ENCODE measurements at regions not wholly inside any gene's neighbourhood (a gene's known extent, or its start where the extent isn't known, plus 50 kb on each side); places are given as distances from the start of the nearest gene placed in this dataset.
"Not testable (repeated sequence)": the region's sequence is repeated elsewhere in the genome, so short reads cannot be mapped to it uniquely, and the experiment has no call there.

DNA sequence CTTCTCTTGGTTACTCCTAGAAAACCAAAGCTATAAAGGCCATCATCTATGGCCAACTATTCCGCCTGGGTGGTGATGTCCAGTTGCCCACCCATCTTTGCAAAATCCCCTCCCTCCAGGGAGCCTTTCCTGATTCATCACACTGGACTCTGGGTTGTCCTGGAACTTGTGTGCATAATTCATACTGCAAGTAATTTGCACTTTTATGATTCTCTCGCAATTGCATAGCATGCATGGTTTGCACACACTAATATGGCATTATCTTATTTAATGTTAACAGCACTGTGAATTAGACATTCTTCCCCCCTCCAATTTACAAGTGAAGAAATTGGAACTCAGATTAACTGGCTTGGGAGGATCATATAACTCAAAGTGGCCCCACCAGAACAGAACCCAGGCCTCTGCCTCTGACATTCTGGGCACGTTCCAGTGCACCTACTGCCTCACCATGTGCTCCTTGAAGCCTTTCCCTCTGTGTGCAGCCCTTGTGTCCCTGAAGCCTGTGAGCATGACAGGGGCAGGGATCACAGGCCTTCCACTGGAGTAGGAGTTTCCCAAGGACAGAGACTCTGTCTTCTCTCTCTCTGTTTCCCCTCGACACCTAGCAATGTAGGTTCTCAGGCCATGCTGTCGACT is 98.9 kb upstream of the IPO9 start:
- Histone ChIP-seq H3K27ac (ENCODE audit: low read depth in 2 of 2, low read length in 2 of 2) (no peak overlapping the region), H3K4me3 (ENCODE audit: low read length in 2 of 2) (no peak overlapping the region), H3K4me1 (ENCODE audit: control insufficient read depth in 2 of 2, insufficient read depth in 2 of 2, low read length in 2 of 2) (peaks cover 0 to 2% of the 10 kb centered on the region in 2 donors), H3K27me3 (ENCODE audit: control insufficient read depth in 2 of 2, insufficient read depth in 2 of 2, low read length in 2 of 2) (no peaks in the 10 kb centered on the region), H3K9ac (ENCODE audit: low read depth in 1 of 2, low read length in 2 of 2) (no peak overlapping the region), H3K9me3 (ENCODE audit: control insufficient read depth in 2 of 2, low read length in 2 of 2) (no peaks in the 10 kb centered on the region), H3K36me3 (ENCODE audit: control insufficient read depth in 2 of 2, insufficient read depth in 2 of 2, low read length in 2 of 2) (no peaks in the 10 kb centered on the region)

DNA sequence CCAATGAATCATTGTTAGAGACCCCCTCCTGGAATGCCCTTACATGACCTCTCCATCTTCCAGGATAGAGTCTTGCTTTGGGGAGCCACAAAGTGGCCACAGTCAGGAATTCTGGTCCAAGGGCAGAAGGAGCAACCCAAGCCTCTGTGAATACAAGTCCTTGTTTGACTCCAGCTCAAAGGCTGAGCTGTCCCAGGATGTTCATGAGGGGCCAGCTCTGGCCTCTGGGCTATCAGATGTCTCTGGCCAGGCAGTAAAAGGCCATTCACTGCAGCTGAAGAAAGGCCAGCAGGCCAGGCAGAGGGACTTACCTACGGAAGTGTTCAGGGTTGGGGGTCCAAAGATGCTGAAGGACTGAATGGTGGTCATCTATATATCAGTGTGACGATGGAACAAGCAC is 98.3 kb upstream of the IPO9 start:
- Histone ChIP-seq H3K9ac (ENCODE audit: low read depth in 1 of 2, low read length in 2 of 2) (no peak overlapping the region), H3K36me3 (ENCODE audit: control insufficient read depth in 2 of 2, insufficient read depth in 2 of 2, low read length in 2 of 2) (no peaks in the 10 kb centered on the region), H3K27ac (ENCODE audit: low read depth in 2 of 2, low read length in 2 of 2) (no peak overlapping the region), H3K27me3 (ENCODE audit: control insufficient read depth in 2 of 2, insufficient read depth in 2 of 2, low read length in 2 of 2) (no peaks in the 10 kb centered on the region), H3K4me3 (ENCODE audit: low read length in 2 of 2) (no peak overlapping the region), H3K9me3 (ENCODE audit: control insufficient read depth in 2 of 2, low read length in 2 of 2) (no peaks in the 10 kb centered on the region), H3K4me1 (ENCODE audit: control insufficient read depth in 2 of 2, insufficient read depth in 2 of 2, low read length in 2 of 2) (no peaks in the 10 kb centered on the region)

DNA sequence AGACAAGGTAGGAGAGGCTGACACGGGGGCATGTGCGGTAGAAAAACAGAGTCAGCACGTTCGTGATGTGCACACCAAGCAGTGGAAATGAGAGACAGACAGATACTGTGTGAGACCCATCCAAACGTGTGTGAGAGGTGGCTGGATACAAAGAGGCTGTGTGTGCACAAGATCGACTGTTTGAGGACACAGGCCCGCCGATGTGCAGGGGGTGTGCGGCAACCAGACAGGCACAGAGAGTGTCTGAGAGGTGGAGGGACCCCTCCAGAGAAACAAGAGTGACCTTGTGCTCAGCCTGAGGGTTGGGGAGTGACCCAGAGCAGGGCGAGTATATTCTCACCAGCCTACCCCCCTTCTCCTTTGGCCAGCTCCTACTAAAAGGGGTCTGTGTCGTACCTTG is 97.8 kb upstream of the IPO9 start:
- no peaks in the 10 kb centered on the region for H3K9me3 ChIP-seq (ENCODE audit: control insufficient read depth in 2 of 2, low read length in 2 of 2)
- H3K27me3 ChIP-seq (ENCODE audit: control insufficient read depth in 2 of 2, insufficient read depth in 2 of 2, low read length in 2 of 2) = no peaks in the 10 kb centered on the region
- H3K9ac ChIP-seq (ENCODE audit: low read depth in 1 of 2, low read length in 2 of 2) = no peak overlapping the region
- no peak overlapping the region for H3K27ac ChIP-seq (ENCODE audit: low read depth in 2 of 2, low read length in 2 of 2)
- H3K36me3 ChIP-seq (ENCODE audit: control insufficient read depth in 2 of 2, insufficient read depth in 2 of 2, low read length in 2 of 2) = no peaks in the 10 kb centered on the region
- H3K4me1 ChIP-seq (ENCODE audit: control insufficient read depth in 2 of 2, insufficient read depth in 2 of 2, low read length in 2 of 2) = no peaks in the 10 kb centered on the region
- H3K4me3 ChIP-seq (ENCODE audit: low read length in 2 of 2) = no peak overlapping the region

DNA sequence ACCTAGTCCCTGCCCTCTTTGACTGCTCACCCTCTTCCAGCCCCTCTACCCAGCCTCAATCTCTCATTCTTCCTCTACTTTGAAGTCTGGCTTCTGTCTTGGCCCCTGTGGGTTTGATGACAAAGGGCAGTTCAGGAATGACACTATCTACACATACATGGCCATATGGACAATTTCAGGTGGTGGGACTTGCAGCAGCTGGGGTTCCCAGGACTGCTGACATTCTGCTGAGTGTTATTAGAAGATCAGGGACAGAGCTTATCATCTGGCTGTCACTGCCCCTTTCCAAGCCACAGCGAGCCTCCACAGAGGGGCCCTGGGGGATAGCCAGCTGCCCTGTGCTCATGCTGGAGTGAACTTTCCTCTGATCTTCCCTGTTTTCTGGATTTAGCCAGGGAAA is 97.4 kb upstream of the IPO9 start:
- no peaks in the 10 kb centered on the region for H3K27me3 ChIP-seq (ENCODE audit: control insufficient read depth in 2 of 2, insufficient read depth in 2 of 2, low read length in 2 of 2)
- no peaks in the 10 kb centered on the region for H3K9me3 ChIP-seq (ENCODE audit: control insufficient read depth in 2 of 2, low read length in 2 of 2)
- no peak overlapping the region for H3K27ac ChIP-seq (ENCODE audit: low read depth in 2 of 2, low read length in 2 of 2)
- no peak overlapping the region for H3K9ac ChIP-seq (ENCODE audit: low read depth in 1 of 2, low read length in 2 of 2)
- no peak overlapping the region for H3K4me3 ChIP-seq (ENCODE audit: low read length in 2 of 2)
- no peaks in the 10 kb centered on the region for H3K36me3 ChIP-seq (ENCODE audit: control insufficient read depth in 2 of 2, insufficient read depth in 2 of 2, low read length in 2 of 2)
- peaks cover 0 to 4% of the 10 kb centered on the region in 2 donors for H3K4me1 ChIP-seq (ENCODE audit: control insufficient read depth in 2 of 2, insufficient read depth in 2 of 2, low read length in 2 of 2)

DNA sequence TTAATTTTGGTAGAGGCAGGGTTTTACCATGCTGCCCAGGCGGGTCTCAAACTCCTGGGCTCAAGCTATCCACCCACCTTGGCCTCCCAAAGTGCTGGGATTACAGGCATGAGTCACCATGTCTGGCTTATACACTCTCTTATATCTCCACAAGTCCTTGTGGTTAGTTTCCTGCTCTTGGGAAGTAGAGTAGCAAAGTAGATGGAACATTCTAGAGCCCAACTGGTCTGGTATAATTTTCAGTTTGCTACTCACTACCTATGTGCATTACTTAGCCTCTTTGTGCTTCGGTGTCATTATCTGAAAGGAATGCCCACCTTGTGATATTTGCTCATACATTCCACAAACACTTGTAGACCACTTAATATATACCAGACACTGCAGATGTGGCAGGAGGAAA is 96.6 kb upstream of the IPO9 start:
- Histone ChIP-seq H3K9me3 (ENCODE audit: control insufficient read depth in 2 of 2, low read length in 2 of 2) (no peaks in the 10 kb centered on the region), H3K27me3 (ENCODE audit: control insufficient read depth in 2 of 2, insufficient read depth in 2 of 2, low read length in 2 of 2) (no peaks in the 10 kb centered on the region), H3K36me3 (ENCODE audit: control insufficient read depth in 2 of 2, insufficient read depth in 2 of 2, low read length in 2 of 2) (no peaks in the 10 kb centered on the region), H3K27ac (ENCODE audit: low read depth in 2 of 2, low read length in 2 of 2) (no peak overlapping the region), H3K4me3 (ENCODE audit: low read length in 2 of 2) (no peak overlapping the region), H3K9ac (ENCODE audit: low read depth in 1 of 2, low read length in 2 of 2) (no peak overlapping the region), H3K4me1 (ENCODE audit: control insufficient read depth in 2 of 2, insufficient read depth in 2 of 2, low read length in 2 of 2) (peaks cover 7 to 9% of the 10 kb centered on the region in 2 donors)

DNA sequence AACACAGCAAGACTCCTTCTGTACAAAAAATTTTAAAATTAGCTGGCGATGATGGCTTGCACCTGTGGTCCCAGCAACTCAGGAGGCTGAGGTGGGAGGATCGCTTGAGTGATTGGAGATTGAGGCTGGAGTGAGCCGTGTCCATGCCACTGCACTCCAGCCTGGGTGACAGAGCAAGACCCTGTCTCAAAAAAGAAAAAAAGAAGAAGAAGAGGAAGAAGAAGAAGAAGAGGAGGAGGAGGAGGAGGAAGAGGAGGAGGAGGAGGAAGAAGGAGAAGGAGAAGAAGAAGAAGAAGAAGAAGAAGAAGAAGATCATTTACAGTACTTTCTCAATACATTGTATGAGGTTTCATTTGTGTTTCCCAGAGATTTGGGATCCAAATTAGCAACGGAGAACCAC is 94.7 kb upstream of the IPO9 start:
- not testable (repeated sequence) for H3K9me3 ChIP-seq (ENCODE audit: control insufficient read depth in 2 of 2, low read length in 2 of 2); H3K36me3 ChIP-seq (ENCODE audit: control insufficient read depth in 2 of 2, insufficient read depth in 2 of 2, low read length in 2 of 2); H3K27ac ChIP-seq (ENCODE audit: low read depth in 2 of 2, low read length in 2 of 2); H3K27me3 ChIP-seq (ENCODE audit: control insufficient read depth in 2 of 2, insufficient read depth in 2 of 2, low read length in 2 of 2); H3K4me3 ChIP-seq (ENCODE audit: low read length in 2 of 2); H3K9ac ChIP-seq (ENCODE audit: low read depth in 1 of 2, low read length in 2 of 2)
- peaks cover 14 to 21% of the 10 kb centered on the region in 2 donors for H3K4me1 ChIP-seq (ENCODE audit: control insufficient read depth in 2 of 2, insufficient read depth in 2 of 2, low read length in 2 of 2)

DNA sequence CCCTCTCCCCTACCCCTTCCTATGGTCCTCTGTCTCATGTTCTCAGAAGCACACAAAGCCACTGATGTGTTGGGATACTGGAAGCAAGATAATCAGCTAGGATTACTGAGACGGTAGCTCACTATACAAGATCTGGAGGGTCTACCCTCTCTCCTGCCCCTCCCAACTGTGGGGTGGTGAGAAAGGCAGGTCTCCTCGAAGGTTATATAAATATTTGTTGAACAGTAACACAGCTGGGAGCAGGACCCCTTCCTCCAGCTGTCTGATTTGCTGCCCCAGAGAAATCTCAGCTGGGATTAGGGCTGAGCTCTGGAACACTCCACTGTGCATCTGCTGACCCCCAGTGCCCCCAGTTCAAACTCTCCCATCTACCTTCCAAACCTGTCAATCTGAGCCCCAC is 94.2 kb upstream of the IPO9 start:
- Histone ChIP-seq H3K4me1 (ENCODE audit: control insufficient read depth in 2 of 2, insufficient read depth in 2 of 2, low read length in 2 of 2) (peaks cover 14 to 24% of the 10 kb centered on the region in 2 donors), H3K27me3 (ENCODE audit: control insufficient read depth in 2 of 2, insufficient read depth in 2 of 2, low read length in 2 of 2) (no peaks in the 10 kb centered on the region), H3K4me3 (ENCODE audit: low read length in 2 of 2) (no peak overlapping the region), H3K9ac (ENCODE audit: low read depth in 1 of 2, low read length in 2 of 2) (no peak overlapping the region), H3K27ac (ENCODE audit: low read depth in 2 of 2, low read length in 2 of 2) (no peak overlapping the region), H3K9me3 (ENCODE audit: control insufficient read depth in 2 of 2, low read length in 2 of 2) (no peaks in the 10 kb centered on the region), H3K36me3 (ENCODE audit: control insufficient read depth in 2 of 2, insufficient read depth in 2 of 2, low read length in 2 of 2) (no peaks in the 10 kb centered on the region)

DNA sequence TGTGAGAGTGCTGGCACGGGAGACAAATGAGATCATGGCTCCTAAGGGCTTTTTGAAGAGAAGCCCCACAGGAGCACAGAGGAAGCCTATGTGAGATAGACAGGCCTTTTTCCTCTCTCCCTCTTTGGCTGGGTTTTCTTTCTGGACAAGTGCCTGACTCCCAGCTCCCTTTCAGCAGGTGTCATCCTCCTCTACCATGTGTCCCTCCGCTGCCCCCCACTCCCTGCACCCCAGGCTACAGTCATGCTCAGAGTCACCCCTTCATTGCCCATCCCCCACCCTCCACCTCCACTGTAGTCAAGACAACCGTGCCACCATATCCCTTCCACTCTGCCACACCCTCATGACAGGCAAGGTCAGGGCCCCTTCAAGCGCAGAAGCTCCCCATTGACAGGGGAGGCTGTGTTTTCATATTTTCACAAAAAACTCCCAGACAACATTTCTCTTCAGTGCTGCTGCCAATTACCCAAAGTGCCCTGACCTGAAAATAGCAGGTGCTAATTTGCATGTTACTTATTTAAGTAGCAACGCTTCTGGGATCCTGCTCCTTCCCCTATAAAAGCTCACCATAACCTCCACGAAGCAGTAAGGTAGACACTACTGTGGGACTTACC is 92.1 kb upstream of the IPO9 start:
- Histone ChIP-seq H3K36me3 (ENCODE audit: control insufficient read depth in 2 of 2, insufficient read depth in 2 of 2, low read length in 2 of 2) (no peaks in the 10 kb centered on the region), H3K4me1 (ENCODE audit: control insufficient read depth in 2 of 2, insufficient read depth in 2 of 2, low read length in 2 of 2) (peaks cover 21 to 32% of the 10 kb centered on the region in 2 donors), H3K9me3 (ENCODE audit: control insufficient read depth in 2 of 2, low read length in 2 of 2) (no peaks in the 10 kb centered on the region), H3K27me3 (ENCODE audit: control insufficient read depth in 2 of 2, insufficient read depth in 2 of 2, low read length in 2 of 2) (no peaks in the 10 kb centered on the region), H3K9ac (ENCODE audit: low read depth in 1 of 2, low read length in 2 of 2) (peak overlapping the region in 1 of 2 donors; percentile 5), H3K4me3 (ENCODE audit: low read length in 2 of 2) (no peak overlapping the region), H3K27ac (ENCODE audit: low read depth in 2 of 2, low read length in 2 of 2) (peak overlapping the region; percentile 38 to 73)

DNA sequence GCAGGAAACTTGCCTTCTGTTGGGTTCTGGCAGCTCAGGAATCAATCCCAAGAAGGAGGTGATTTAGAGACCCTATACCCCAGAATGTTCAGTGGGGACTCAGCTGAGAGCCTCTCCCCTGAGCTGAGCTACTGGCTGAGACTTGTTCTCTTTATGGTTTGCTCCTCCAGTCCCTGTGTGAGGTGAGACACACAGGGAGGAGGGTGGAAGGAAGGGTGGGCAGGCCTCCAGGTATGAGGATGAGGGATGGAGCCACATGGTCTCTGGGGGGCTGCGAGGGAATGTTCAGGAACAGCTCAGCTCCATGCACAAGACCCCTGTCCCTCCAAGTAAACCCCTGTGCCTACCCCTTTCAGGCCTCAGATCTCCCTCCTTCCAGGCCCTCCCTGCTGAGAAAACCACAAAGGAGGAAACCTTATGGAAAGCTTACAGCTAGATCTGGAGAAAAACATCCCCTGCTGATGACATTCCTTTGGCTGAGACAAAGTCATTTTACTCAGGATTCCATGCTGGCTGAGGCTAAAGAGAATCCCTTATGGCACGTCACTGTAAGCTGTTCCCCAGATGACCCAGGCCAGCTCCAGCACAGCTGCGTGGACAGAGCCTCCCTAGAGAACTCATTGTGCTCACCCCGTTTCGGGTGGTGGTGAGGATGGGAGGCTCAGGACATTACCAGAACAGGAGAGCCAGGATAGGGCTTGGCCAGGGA is 91.5 kb upstream of the IPO9 start:
- Histone ChIP-seq H3K27ac (ENCODE audit: low read depth in 2 of 2, low read length in 2 of 2) (peak overlapping the region; percentile 38 to 73), H3K9me3 (ENCODE audit: control insufficient read depth in 2 of 2, low read length in 2 of 2) (no peaks in the 10 kb centered on the region), H3K4me1 (ENCODE audit: control insufficient read depth in 2 of 2, insufficient read depth in 2 of 2, low read length in 2 of 2) (peaks cover 21 to 33% of the 10 kb centered on the region in 2 donors), H3K27me3 (ENCODE audit: control insufficient read depth in 2 of 2, insufficient read depth in 2 of 2, low read length in 2 of 2) (no peaks in the 10 kb centered on the region), H3K9ac (ENCODE audit: low read depth in 1 of 2, low read length in 2 of 2) (peak overlapping the region in 1 of 2 donors; percentile 5), H3K4me3 (ENCODE audit: low read length in 2 of 2) (no peak overlapping the region), H3K36me3 (ENCODE audit: control insufficient read depth in 2 of 2, insufficient read depth in 2 of 2, low read length in 2 of 2) (no peaks in the 10 kb centered on the region)

DNA sequence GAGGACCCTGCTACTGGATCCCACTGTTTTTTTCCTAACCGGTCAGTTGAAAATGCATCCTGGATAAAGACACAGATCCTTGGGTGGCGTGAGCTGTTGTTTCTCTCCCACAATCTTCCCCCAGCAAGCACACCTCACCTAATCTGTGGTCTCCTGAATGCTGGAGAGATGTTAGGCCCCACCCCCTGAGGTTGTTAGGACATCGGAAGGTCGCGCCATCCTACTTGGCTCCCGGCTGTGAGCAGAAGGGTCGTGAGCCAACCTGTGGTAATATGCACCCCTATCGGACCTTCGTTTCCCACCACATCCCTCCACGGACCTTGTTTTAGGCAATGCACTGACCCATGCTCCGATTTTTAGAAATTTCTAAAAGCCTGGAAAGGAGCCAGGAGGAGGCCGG is 89.9 kb upstream of the IPO9 start:
- H3K9me3 ChIP-seq (ENCODE audit: control insufficient read depth in 2 of 2, low read length in 2 of 2) = no peaks in the 10 kb centered on the region
- no peaks in the 10 kb centered on the region for H3K27me3 ChIP-seq (ENCODE audit: control insufficient read depth in 2 of 2, insufficient read depth in 2 of 2, low read length in 2 of 2)
- peak overlapping the region; percentile 63 to 68 for H3K9ac ChIP-seq (ENCODE audit: low read depth in 1 of 2, low read length in 2 of 2)
- peaks cover 21 to 33% of the 10 kb centered on the region in 2 donors for H3K4me1 ChIP-seq (ENCODE audit: control insufficient read depth in 2 of 2, insufficient read depth in 2 of 2, low read length in 2 of 2)
- no peaks in the 10 kb centered on the region for H3K36me3 ChIP-seq (ENCODE audit: control insufficient read depth in 2 of 2, insufficient read depth in 2 of 2, low read length in 2 of 2)
- H3K4me3 ChIP-seq (ENCODE audit: low read length in 2 of 2) = peak overlapping the region; percentile 65 to 80
- peak overlapping the region; percentile 65 to 73 for H3K27ac ChIP-seq (ENCODE audit: low read depth in 2 of 2, low read length in 2 of 2)

All from mucosa of rectum (tissue), 2 donors.